ENCODE measurements at regions not wholly inside any gene's neighbourhood (a gene's known extent, or its start where the extent isn't known, plus 50 kb on each side); places are given as distances from the start of the nearest gene placed in this dataset.

GRCh38 chr18:25443776-25444175 lies 91.8 kb upstream of the ZNF521 start:
- TF ChIP-seq EP300 (IDR thresholded peaks at IDR 0.05) = no peak
- no peak for TF ChIP-seq REST (IDR thresholded peaks at IDR 0.05)
- no peak for TF ChIP-seq CTCF (IDR thresholded peaks at IDR 0.05)
- no peak for TF ChIP-seq MAX (IDR thresholded peaks at IDR 0.05)
- TF ChIP-seq POLR2A (IDR thresholded peaks at IDR 0.05; ENCODE audit: low read length) = no peak
- no peak for TF ChIP-seq JUNB (IDR thresholded peaks at IDR 0.05)
- TF ChIP-seq NFE2L2 (conservative IDR thresholded peaks at IDR 0.05; ENCODE audit: low read length) = no peak
- TF ChIP-seq PBX3 (IDR thresholded peaks at IDR 0.05) = no peak

Data from A549 (cell line).